K562 (cell line): ENCODE measurements at regions not wholly inside any gene's neighbourhood (a gene's known extent, or its start where the extent isn't known, plus 50 kb on each side); places are given as distances from the start of the nearest gene placed in this dataset.

Experiments
- ATAC-seq: fragments of 200-7000 bp; cut with Tn5 transposase; 3 replicates; pipeline ENCODE4 v1.9.1; 2020; ENCODE audit warnings: moderate library complexity
- BruUV-seq: library from RNA; stranded (reverse); fragments of 400-500 nt; replicated peaks from 2 replicates; lab custom pipeline; 2021; lab: Mats Ljungman, UMichigan
- CTCF ChIA-PET: fragments of 300-600 bp; formaldehyde crosslinking; extraction: SDS; loops from one replicate; lab custom pipeline; 2021; ENCODE audit warnings: low intra/inter-chr PET ratio; lab: Yijun Ruan, JAX
- POLR2A ChIA-PET: fragments of 300-600, 350-650 bp; sonication (Branson Sonifier 250); formaldehyde crosslinking; extraction: SDS; loops from one replicate; lab custom pipeline; 2021; ENCODE audit warnings: antibody characterized with exemption, inconsistent platforms; lab: Yijun Ruan, JAX
- DNase-seq, 4 experiments: peaks; one replicate each; pipeline versions ENCODE4 v3.0.0 to v3.0.0-alpha.2; 2011 to 2018; ENCODE audit warnings: low spot score in 3 of 4, mixed read lengths in 3 of 4; ENCODE audit errors: extremely low read depth in 1 of 4
- FAIRE-seq: peaks from 2 replicates; lab custom pipeline; 2011; peaks lifted over from hg19 to GRCh38; lab: Jason Lieb, UNC
- H2AFZ ChIP-seq: 2 replicates; pipeline ENCODE4 v1.6.0; 2011; ENCODE audit warnings: low read depth, low read length, control low read depth, inconsistent platforms
- H3K27ac ChIP-seq: fragments of 200-600 bp; 3 replicates; pipeline ENCODE4 v1.8.0; 2011; ENCODE audit warnings: low read depth, mild to moderate bottlenecking, control low read depth, inconsistent platforms, low read length, moderate library complexity, mixed read lengths; ENCODE audit errors: extremely low read depth
- H3K27me3 ChIP-seq, 2 experiments: fragments of 300-600 bp in 1 of 2; 2 replicates in 1 of 2; 3 replicates in 1 of 2; pipeline versions ENCODE4 v1.6.0 to v1.8.0; 2011; ENCODE audit warnings: inconsistent platforms in 2 of 2, low read length in 2 of 2, mild to moderate bottlenecking in 1 of 2, mixed read lengths in 1 of 2, moderate library complexity in 1 of 2; ENCODE audit not compliant: control insufficient read depth in 2 of 2, insufficient read depth in 2 of 2
- H3K36me3 ChIP-seq: fragments of 300-600 bp; 3 replicates; pipeline ENCODE4 v1.8.0; 2011; ENCODE audit warnings: mild to moderate bottlenecking, low read length, inconsistent platforms; ENCODE audit not compliant: control insufficient read depth, insufficient read depth
- H3K4me1 ChIP-seq, 2 experiments: fragments of 200-600 bp in 1 of 2; replicated peaks in 1 of 2; 2 replicates in 1 of 2; 3 replicates in 1 of 2; pipeline versions ENCODE4 v1.5.1 to v1.8.0; 2011; ENCODE audit warnings: inconsistent platforms in 2 of 2, low read length in 2 of 2, mild to moderate bottlenecking in 1 of 2, mixed read lengths in 1 of 2, moderate library complexity in 1 of 2; ENCODE audit not compliant: control insufficient read depth in 2 of 2, insufficient read depth in 2 of 2
- H3K4me2 ChIP-seq: 2 replicates; pipeline ENCODE4 v1.6.1; 2011; ENCODE audit warnings: low read length, control low read depth, inconsistent platforms, mixed read lengths; ENCODE audit not compliant: insufficient read depth
- H3K4me3 ChIP-seq: fragments of 200-600 bp; sonication (generic), shearing (Covaris generic); 2 replicates; pipeline ENCODE4 v1.5.1; 2016; ENCODE audit warnings: control low read depth, inconsistent platforms
- H3K79me2 ChIP-seq: fragments of 200-600 bp; 3 replicates; pipeline ENCODE4 v1.8.0; 2011; ENCODE audit warnings: low read length, inconsistent platforms; ENCODE audit not compliant: control insufficient read depth, insufficient read depth
- H3K9ac ChIP-seq, 2 experiments: 2 replicates each; pipeline versions ENCODE4 v1.6.0 to v1.6.1; 2011; ENCODE audit warnings: low read depth in 2 of 2, low read length in 2 of 2, control low read depth in 1 of 2, inconsistent platforms in 1 of 2, mild to moderate bottlenecking in 1 of 2, mixed read lengths in 1 of 2; ENCODE audit not compliant: insufficient read depth in 1 of 2
- H3K9me1 ChIP-seq: one replicate; pipeline ENCODE4 v1.6.0; 2011; ENCODE audit warnings: inconsistent platforms, mild to moderate bottlenecking, low read length, moderate library complexity; ENCODE audit not compliant: control insufficient read depth, insufficient read depth
- H3K9me3 ChIP-seq: replicated peaks from 2 replicates; pipeline ENCODE4 v1.5.1; 2011; ENCODE audit warnings: low read depth, low read length, inconsistent platforms; ENCODE audit not compliant: control insufficient read depth, insufficient read depth
- H4K20me1 ChIP-seq: replicated peaks from 2 replicates; pipeline ENCODE4 v1.6.1; 2011; ENCODE audit warnings: low read length, inconsistent platforms, mixed read lengths; ENCODE audit not compliant: control insufficient read depth, insufficient read depth
- CEBPG ChIP-seq, 3 experiments: fragments of 200-800 bp in 1 of 3; sonication (Bioruptor generic) in 1 of 3; sonication (generic) in 1 of 3; formaldehyde crosslinking in 1 of 3; IDR thresholded peaks in 2 of 3; conservative IDR thresholded peaks in 1 of 3; 2 replicates each; pipeline versions ENCODE4 v1.6.1 to v1.8.0; 2016 to 2022; ENCODE audit warnings: missing compliant biosample characterization in 2 of 3, missing genetic modification characterization in 2 of 3, mild to moderate bottlenecking in 1 of 3, missing genetic modification reagents in 1 of 3
- ETV1 ChIP-seq: fragments of 450-650 bp; conservative IDR thresholded peaks from 2 replicates; pipeline ENCODE4 v1.6.1; 2016; ENCODE audit warnings: missing genetic modification characterization, control low read depth, low read depth, missing compliant biosample characterization
- FOXA3 ChIP-seq, 2 experiments: fragments of 450-650 bp in 1 of 2; sonication (generic) in 1 of 2; formaldehyde crosslinking; IDR thresholded peaks in 1 of 2; conservative IDR thresholded peaks in 1 of 2; 2 replicates each; pipeline versions ENCODE4 v1.4.0 to v1.8.0; 2020 to 2022; ENCODE audit warnings: mild to moderate bottlenecking in 2 of 2, missing genetic modification reagents in 1 of 2
- GABPB2 ChIP-seq: fragments of 250-450 bp; sonication (Bioruptor Pico); conservative IDR thresholded peaks from 2 replicates; pipeline ENCODE4 v1.5.1; 2021; ENCODE audit warnings: mild to moderate bottlenecking
- HNRNPLL ChIP-seq: fragments of 200-400 bp; formaldehyde crosslinking; IDR thresholded peaks from 2 replicates; pipeline ENCODE4 v1.6.1; 2017; ENCODE audit warnings: low read length, low read depth, mild to moderate bottlenecking; ENCODE audit not compliant: poor library complexity, severe bottlenecking
- NR2C1 ChIP-seq, 2 experiments: fragments of 450-650 bp; IDR thresholded peaks; 2 replicates each; pipeline ENCODE4 v1.6.1; 2017; ENCODE audit warnings: mild to moderate bottlenecking in 2 of 2, antibody characterized with exemption in 1 of 2, inconsistent platforms in 1 of 2, missing compliant biosample characterization in 1 of 2, missing genetic modification characterization in 1 of 2
- POLR2G ChIP-seq: fragments of 200-400 bp; formaldehyde crosslinking; IDR thresholded peaks from 2 replicates; pipeline ENCODE4 v1.6.1; 2017; ENCODE audit warnings: low read depth, mild to moderate bottlenecking, antibody characterized with exemption, low read length, moderate library complexity
- RFX1 ChIP-seq: fragments of 450-650 bp; IDR thresholded peaks from 2 replicates; pipeline ENCODE4 v1.6.1; 2016; ENCODE audit warnings: mild to moderate bottlenecking, moderate library complexity
- ZNF280B ChIP-seq: fragments of 250-450 bp; sonication (Bioruptor Pico); IDR thresholded peaks from 2 replicates; pipeline ENCODE4 v1.5.1; 2021; ENCODE audit warnings: mild to moderate bottlenecking
- ZNF384 ChIP-seq: IDR thresholded peaks from 2 replicates; pipeline ENCODE4 v1.6.1; 2012; ENCODE audit warnings: low read depth, low read length, improper control_type of control experiment
- whole genome bisulfite sequencing: fragments of 100-300 bp; shearing (Covaris generic); methylation state at CpG from one replicate; pipeline ENCODE4 v1.1.6; 2016; ENCODE audit warnings: low coverage, mixed read lengths; ENCODE audit not compliant: insufficient coverage; ENCODE audit errors: missing lambda C conversion rate; 5-methylcytosine and 5-hydroxymethylcytosine counted together
- in situ Hi-C: fragments of 300-500 bp; cut with MboI; formaldehyde crosslinking; loops from 4 replicates; pipeline ENCODE4 v1.15.0; 2018; ENCODE audit warnings: inconsistent platforms, mixed read lengths
- intact Hi-C: fragments of 100-400 bp; cut with micrococcal nuclease; formaldehyde crosslinking; loops from 2 replicates; pipeline ENCODE4 v1.14.2; 2022
- TF ChIP-seq, protein P1 (sequence below): fragments of 250-450 bp; sonication (Bioruptor Pico); IDR thresholded peaks from 2 replicates; pipeline ENCODE4 v1.8.0; 2021; ENCODE audit warnings: moderate library complexity, mild to moderate bottlenecking, inconsistent platforms
- TF ChIP-seq, protein P2 (sequence below): fragments of 450-650 bp; IDR thresholded peaks from one replicate; pipeline ENCODE4 v1.6.1; 2018; ENCODE audit warnings: mild to moderate bottlenecking, moderate library complexity; ENCODE audit not compliant: partially characterized antibody
- TF ChIP-seq, protein P3 (sequence below): IDR thresholded peaks from 3 replicates; pipeline ENCODE4 v1.6.1; 2011; ENCODE audit warnings: borderline replicate concordance, mild to moderate bottlenecking, moderate library complexity; ENCODE audit not compliant: insufficient read length; ENCODE audit errors: extremely low read depth

DNA sequence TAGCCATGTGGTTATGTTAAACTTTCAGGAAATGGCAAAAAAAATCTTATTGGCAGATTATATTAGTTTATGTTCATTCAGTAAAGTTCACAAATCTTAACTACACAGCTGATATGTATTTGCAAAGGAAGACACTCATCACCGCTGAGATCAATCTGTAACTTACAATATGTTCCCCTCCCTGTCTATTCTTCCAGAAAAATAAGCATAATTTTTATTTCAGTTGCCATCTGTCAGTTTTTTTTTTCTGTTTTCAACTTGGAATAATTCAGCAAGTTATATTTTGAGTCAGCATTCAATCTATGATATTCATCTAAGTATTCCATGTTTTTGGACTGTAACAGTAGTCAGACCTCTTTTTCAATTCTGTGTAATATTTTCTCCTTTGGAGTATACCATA, 1019.9 kb upstream of the PTPRD start:
- FAIRE-seq: no peak
- DNase-seq: no peak
- Histone ChIP-seq H3K27me3 (no peaks in the 10 kb centered on the region), H3K27ac (no peak overlapping the region), H3K4me1 (no peaks in the 10 kb centered on the region), H3K79me2 (no peaks in the 10 kb centered on the region), H2AFZ (no peak overlapping the region), H3K4me3 (no peak overlapping the region), H3K9me1 (no peaks in the 10 kb centered on the region), H3K9me3 (no peaks in the 10 kb centered on the region), H3K36me3 (no peaks in the 10 kb centered on the region), H4K20me1 (no peaks in the 10 kb centered on the region), H3K4me2 (no peak overlapping the region), H3K9ac (no peak overlapping the region)
- CTCF ChIA-PET: no interaction called here
- no TSS peak for BruUV-seq
- in situ Hi-C loops (no loop called here), intact Hi-C loops (no loop called here)
- 0% methylated on average over 1 of the region's 1 CpG for WGBS
- ATAC-seq: no peak
- POLR2A ChIA-PET: no interaction called here
- TF ChIP-seq RFX1 (no peak), HNRNPLL (no peak), ZNF384 (no peak), FOXA3 (CRISPR knock-in tag; conservative IDR thresholded peaks at IDR 0.05 in 1 of 2, IDR thresholded peaks at IDR 0.05 in 1 of 2) (no peak), ETV1 (no peak), NR2C1 (IDR thresholded peaks at IDR 0.05) (no peak), NR2C1 (tag; IDR thresholded peaks at IDR 0.05) (no peak), ZNF280B (CRISPR knock-in tag) (no peak), GABPB2 (no peak), CEBPG (CRISPR knock-in tag; IDR thresholded peaks at IDR 0.05) (no peak), CEBPG (tag; conservative IDR thresholded peaks at IDR 0.05 in 1 of 2, IDR thresholded peaks at IDR 0.05 in 1 of 2) (no peak), POLR2G (no peak)
- TF ChIP-seq, protein P1, sequence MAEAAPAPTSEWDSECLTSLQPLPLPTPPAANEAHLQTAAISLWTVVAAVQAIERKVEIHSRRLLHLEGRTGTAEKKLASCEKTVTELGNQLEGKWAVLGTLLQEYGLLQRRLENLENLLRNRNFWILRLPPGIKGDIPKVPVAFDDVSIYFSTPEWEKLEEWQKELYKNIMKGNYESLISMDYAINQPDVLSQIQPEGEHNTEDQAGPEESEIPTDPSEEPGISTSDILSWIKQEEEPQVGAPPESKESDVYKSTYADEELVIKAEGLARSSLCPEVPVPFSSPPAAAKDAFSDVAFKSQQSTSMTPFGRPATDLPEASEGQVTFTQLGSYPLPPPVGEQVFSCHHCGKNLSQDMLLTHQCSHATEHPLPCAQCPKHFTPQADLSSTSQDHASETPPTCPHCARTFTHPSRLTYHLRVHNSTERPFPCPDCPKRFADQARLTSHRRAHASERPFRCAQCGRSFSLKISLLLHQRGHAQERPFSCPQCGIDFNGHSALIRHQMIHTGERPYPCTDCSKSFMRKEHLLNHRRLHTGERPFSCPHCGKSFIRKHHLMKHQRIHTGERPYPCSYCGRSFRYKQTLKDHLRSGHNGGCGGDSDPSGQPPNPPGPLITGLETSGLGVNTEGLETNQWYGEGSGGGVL (CRISPR knock-in tag): no peak
- TF ChIP-seq, protein P2, sequence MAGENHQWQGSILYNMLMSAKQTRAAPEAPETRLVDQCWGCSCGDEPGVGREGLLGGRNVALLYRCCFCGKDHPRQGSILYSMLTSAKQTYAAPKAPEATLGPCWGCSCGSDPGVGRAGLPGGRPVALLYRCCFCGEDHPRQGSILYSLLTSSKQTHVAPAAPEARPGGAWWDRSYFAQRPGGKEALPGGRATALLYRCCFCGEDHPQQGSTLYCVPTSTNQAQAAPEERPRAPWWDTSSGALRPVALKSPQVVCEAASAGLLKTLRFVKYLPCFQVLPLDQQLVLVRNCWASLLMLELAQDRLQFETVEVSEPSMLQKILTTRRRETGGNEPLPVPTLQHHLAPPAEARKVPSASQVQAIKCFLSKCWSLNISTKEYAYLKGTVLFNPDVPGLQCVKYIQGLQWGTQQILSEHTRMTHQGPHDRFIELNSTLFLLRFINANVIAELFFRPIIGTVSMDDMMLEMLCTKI: no peak
- TF ChIP-seq, protein P3, sequence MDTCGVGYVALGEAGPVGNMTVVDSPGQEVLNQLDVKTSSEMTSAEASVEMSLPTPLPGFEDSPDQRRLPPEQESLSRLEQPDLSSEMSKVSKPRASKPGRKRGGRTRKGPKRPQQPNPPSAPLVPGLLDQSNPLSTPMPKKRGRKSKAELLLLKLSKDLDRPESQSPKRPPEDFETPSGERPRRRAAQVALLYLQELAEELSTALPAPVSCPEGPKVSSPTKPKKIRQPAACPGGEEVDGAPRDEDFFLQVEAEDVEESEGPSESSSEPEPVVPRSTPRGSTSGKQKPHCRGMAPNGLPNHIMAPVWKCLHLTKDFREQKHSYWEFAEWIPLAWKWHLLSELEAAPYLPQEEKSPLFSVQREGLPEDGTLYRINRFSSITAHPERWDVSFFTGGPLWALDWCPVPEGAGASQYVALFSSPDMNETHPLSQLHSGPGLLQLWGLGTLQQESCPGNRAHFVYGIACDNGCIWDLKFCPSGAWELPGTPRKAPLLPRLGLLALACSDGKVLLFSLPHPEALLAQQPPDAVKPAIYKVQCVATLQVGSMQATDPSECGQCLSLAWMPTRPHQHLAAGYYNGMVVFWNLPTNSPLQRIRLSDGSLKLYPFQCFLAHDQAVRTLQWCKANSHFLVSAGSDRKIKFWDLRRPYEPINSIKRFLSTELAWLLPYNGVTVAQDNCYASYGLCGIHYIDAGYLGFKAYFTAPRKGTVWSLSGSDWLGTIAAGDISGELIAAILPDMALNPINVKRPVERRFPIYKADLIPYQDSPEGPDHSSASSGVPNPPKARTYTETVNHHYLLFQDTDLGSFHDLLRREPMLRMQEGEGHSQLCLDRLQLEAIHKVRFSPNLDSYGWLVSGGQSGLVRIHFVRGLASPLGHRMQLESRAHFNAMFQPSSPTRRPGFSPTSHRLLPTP: no peak
